ENCODE measurements at regions not wholly inside any gene's neighbourhood (a gene's known extent, or its start where the extent isn't known, plus 50 kb on each side); places are given as distances from the start of the nearest gene placed in this dataset.
"Not testable (repeated sequence)": the region's sequence is repeated elsewhere in the genome, so short reads cannot be mapped to it uniquely, and the experiment has no call there.

DNA sequence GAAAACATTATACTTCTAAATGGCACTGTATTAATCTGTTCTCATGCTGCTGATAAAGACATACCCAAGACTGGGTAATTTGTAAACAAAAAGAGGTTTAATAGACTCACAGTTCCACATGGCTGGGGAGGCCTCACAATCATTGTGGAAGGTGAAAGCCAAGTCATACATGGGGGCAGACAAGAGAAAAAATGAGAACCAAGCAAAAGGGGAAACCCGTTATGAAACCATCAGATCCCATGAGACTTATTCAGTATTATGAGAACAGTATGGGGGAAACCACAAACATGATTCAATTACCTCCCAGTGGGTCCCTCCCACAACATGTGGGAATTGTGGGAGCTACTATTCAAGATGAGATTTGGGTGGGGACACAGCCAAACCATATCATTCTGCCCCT, 408.3 kb downstream of the BMP2 start:
- DNase-seq: not testable (repeated sequence)

- DNase-seq: no peak
Observed at GRCh38 chr20:7178004-7178403, 410.5 kb downstream of the BMP2 start.

GRCh38 chr20:7180256-7181045, 413.0 kb downstream of the BMP2 start:
- DNase-seq: peak; percentile 74

- peak; percentile 33 for DNase-seq
Observed at GRCh38 chr20:7189231-7189630, 421.7 kb downstream of the BMP2 start.

DNA sequence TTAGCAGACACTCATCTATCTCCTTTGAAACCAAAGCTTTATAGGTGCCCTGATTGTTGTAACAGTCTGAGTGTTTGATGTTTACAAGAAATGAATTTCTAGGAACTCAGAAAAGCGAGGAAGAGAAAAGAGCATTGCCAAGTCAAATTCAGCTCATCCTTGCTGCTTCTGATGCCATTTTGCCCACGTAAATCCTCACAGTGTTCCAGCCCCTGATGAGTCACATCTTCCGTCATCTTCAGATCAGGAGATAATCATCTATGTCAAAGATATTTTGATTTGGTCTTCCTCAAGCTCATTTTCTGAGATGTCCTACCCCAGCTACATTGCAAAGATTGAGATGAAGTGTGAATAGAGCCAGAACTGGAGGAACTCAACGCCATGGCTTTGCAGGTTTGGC, 426.2 kb downstream of the BMP2 start:
- DNase-seq: no peak

GRCh38 chr20:7195704-7196103, 428.2 kb downstream of the BMP2 start:
- peak; percentile 73 for DNase-seq

GRCh38 chr20:7196481-7196880, 429.0 kb downstream of the BMP2 start:
- DNase-seq: peak; percentile 11

GRCh38 chr20:7199861-7200260, 432.4 kb downstream of the BMP2 start:
- no peak for DNase-seq

DNA sequence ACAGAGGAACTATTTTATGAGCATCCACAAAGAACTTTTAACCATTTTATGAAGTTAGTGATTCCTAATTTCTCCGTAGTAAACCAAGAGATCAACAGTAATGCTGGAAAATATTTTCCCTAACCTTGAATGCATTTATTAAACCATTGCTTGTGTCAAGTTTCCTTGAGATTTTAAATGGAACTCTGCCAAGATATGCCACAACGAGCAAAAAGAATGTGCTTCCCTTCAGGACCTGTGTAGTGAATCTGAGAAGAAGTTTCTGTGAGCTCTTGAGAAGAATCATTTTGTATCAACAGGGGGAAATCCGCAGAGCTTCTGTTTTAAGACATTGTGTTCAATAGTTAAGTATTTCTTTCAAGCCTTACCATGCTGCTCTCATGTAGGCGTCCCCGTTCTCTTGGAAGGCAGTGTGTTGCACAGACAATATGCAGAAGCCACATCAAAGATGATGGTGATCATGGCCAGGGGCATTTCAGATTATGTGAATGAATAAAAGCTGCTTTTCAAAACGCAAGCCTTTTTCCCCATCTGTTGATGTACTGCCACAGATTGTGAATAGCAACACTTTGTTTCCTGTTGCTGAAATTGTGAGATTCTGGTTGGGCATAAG, 439.8 kb downstream of the BMP2 start:
- DNase-seq: peak; percentile 37

DNA sequence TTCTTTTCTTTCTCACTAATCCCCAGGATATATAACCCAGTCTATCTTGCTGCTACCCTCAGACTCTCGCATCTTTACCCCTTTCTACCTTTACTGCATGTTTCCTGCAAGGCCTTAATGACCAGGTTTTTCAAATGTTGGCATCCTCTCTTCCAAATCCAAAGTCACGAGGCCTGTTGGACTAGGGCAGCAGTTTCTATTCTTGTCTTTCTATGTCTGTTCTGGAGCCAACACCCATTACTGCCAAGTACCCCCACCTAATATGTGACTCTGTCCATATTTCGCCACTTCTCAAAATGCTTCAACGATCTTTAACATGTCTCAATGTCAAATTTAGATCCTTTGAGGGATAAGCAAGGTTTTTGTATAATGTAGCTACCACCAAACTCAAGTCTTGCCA, 443.4 kb downstream of the BMP2 start:
- no peak for DNase-seq

- DNase-seq: no peak
Observed at GRCh38 chr20:7214081-7214740, 446.7 kb downstream of the BMP2 start.

DNA sequence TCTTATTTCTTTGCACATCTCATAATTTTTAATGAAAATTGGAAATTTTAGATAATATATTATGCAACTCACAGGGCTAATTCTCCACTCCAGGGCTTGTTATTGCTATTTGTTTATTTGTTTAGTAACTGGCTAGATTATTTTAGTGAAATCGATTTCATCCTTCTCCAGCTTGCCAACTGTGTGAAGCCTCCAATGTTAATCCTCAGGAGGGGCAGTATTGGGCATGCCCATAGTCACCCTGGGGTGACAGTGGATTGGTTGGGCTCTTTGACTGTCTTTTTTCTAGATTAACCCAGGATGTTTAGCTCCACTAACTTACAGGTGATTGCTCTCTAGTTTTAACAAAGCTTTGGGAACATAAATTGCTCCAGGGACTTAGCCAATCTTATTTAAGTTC, 450.1 kb downstream of the BMP2 start:
- DNase-seq: no peak

GRCh38 chr20:7220755-7221154, 453.3 kb downstream of the BMP2 start:
- DNase-seq: no peak

DNA sequence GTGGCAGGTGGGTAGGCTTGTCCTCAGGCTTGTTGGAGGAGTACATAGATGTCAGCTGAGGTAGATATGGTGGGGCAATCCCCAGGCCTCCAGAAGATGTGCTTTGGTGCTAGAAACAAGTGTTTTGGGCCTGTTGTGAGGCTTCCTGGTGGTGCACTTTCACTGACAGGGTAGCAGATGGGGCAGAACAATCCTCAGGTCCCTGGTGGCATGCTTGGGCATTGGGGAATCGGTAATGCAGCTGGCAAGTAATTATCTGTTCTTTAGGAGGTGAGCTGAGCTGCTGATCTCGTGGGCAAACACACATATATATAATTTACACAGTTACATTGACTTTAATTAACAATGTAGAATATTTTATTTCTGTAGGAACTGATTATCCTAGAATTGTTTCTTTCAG, 458.7 kb downstream of the BMP2 start:
- no peak for DNase-seq

DNA sequence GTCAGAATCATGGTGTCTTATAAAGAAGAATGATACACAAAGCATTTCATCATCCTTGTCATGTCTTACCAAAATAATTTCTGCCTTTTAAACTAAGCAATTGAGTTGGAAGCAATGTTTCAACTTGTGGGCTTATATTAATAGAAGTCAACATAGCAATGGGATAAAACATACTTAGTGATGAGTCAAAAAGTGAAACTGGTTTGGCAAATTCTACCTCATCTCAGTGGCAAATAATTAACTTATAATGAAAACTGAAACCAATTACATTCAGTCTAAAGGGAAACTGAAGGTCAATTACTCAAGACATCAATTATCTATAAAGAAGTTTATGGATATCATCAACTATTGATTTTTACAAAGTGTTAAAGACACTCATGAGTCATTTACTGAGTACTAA, 463.8 kb downstream of the BMP2 start:
- DNase-seq: no peak

- DNase-seq: peak; percentile 13
Observed at GRCh38 chr20:7232796-7233195, 465.3 kb downstream of the BMP2 start.

DNA sequence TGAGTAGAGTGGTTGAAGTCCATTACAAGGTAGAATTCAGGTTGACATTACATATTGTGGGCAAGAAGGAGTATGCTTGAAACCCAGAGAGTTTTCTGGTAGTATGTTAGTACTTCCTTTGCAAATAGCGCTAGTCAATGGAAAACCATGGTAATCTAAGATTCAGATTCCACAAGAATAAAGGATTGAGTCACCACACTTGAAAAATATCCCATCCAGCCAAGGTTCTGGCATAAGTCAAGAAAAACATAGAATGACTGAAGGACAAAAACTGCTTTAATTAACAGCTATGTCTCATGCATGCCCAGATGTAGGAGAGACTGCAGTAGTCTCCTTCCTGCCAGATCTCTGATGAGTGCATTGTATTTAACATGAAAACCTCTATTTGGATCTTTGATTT, 469.8 kb downstream of the BMP2 start:
- DNase-seq: no peak

DNA sequence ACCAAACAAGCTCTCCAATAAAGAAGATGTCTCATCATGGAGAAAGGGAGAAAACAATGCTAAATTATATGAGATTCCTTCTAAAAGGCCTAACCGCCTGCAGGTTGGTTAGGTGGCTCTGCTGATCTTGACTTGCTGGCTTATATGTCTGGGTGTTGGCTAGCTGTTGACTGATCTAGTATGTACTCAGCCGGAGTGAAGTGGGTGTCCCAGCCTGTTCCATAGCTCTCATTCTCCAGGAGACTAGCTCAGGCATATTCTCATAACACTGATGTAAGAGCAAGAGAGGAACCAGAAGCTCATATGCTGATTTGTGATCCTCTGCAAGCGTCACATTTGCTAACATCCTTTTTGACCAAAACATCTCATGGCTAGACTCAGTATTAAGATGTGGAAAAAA, 473.0 kb downstream of the BMP2 start:
- no peak for DNase-seq

- no peak for DNase-seq
Observed at GRCh38 chr20:7248281-7249201, 481.1 kb downstream of the BMP2 start.

- no peak for DNase-seq
Observed at GRCh38 chr20:7250337-7250736, 482.9 kb downstream of the BMP2 start.

DNA sequence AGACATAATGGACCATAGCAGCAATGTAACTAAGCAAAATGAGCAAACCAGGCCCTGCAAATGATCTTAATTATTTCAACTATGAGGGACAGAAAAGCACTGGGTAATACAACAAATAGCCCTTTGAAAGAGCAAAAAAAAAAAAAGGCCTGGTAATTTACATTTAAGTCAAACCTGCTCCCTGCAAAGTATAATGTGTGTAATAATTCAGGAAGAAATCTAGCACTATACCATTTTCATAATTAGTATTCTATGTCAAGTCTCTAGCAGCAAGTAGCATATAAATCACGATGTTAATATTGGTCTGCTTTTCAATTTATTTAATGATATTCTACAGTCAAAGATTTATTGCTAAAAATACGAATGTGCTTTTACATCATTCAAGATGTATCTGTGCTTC, 489.6 kb downstream of the BMP2 start:
- DNase-seq: no peak

GRCh38 chr20:7257692-7258466, 490.4 kb downstream of the BMP2 start:
- no peak for DNase-seq
